ENCODE measurements at regions not wholly inside any gene's neighbourhood (a gene's known extent, or its start where the extent isn't known, plus 50 kb on each side); places are given as distances from the start of the nearest gene placed in this dataset.

GRCh38 chr6:105714846-105715245 is 312.0 kb upstream of the PREP start:
- DNase-seq (ENCODE audit: low spot score) (no peak), ATAC-seq (ENCODE audit: low FRiP score) (no peak)
- no peak for TF ChIP-seq CTCF (IDR thresholded peaks at IDR 0.05)

GRCh38 chr6:105713474-105714118 is 310.7 kb upstream of the PREP start:
- ATAC-seq (ENCODE audit: low FRiP score), result no peak
- no peak for DNase-seq (ENCODE audit: low spot score)
- TF ChIP-seq CTCF (IDR thresholded peaks at IDR 0.05), result no peak

- DNase-seq (ENCODE audit: low spot score) (no peak), ATAC-seq (ENCODE audit: low FRiP score) (no peak)
- TF ChIP-seq CTCF (IDR thresholded peaks at IDR 0.05), result no peak
These were observed 308.3 kb upstream of the PREP start for GRCh38 chr6:105711216-105711615.

GRCh38 chr6:105705608-105706007 is 302.7 kb upstream of the PREP start:
- DNase-seq (ENCODE audit: low spot score), result no peak
- TF ChIP-seq CTCF (IDR thresholded peaks at IDR 0.05), result no peak
- ATAC-seq (ENCODE audit: low FRiP score), result no peak

- no peak for TF ChIP-seq CTCF (IDR thresholded peaks at IDR 0.05)
These were observed 292.6 kb upstream of the PREP start for GRCh38 chr6:105695461-105695860.

GRCh38 chr6:105692613-105693215 is 289.8 kb upstream of the PREP start:
- no peak for TF ChIP-seq CTCF (IDR thresholded peaks at IDR 0.05)
- DNase-seq (ENCODE audit: low spot score) (no peak), ATAC-seq (ENCODE audit: low FRiP score) (no peak)

More at GRCh38 chr6:105695461-105695860, 292.6 kb upstream of the PREP start:
- ATAC-seq (ENCODE audit: low FRiP score) (no peak), DNase-seq (ENCODE audit: low spot score) (no peak)

GRCh38 chr6:105691971-105692370 is 289.1 kb upstream of the PREP start:
- ATAC-seq (ENCODE audit: low FRiP score), result no peak

More at GRCh38 chr6:105691971-105692370, 289.1 kb upstream of the PREP start:
- no peak for DNase-seq (ENCODE audit: low spot score)
- TF ChIP-seq CTCF (IDR thresholded peaks at IDR 0.05), result no peak

Data from omental fat pad (tissue), 3 donors.